Stimulated activated CD4-positive, alpha-beta T cell treated with anti-CD3 and anti-CD28 coated beads, Interleukin-2, amount 100 ng/mL, for 24 hours (primary cell): ENCODE measurements at regions not wholly inside any gene's neighbourhood (a gene's known extent, or its start where the extent isn't known, plus 50 kb on each side); places are given as distances from the start of the nearest gene placed in this dataset.

Source experiments
- DNase-seq, 2 donors: peaks; one replicate each; pipeline ENCODE4 v3.0.0-alpha.2; 2020

DNA sequence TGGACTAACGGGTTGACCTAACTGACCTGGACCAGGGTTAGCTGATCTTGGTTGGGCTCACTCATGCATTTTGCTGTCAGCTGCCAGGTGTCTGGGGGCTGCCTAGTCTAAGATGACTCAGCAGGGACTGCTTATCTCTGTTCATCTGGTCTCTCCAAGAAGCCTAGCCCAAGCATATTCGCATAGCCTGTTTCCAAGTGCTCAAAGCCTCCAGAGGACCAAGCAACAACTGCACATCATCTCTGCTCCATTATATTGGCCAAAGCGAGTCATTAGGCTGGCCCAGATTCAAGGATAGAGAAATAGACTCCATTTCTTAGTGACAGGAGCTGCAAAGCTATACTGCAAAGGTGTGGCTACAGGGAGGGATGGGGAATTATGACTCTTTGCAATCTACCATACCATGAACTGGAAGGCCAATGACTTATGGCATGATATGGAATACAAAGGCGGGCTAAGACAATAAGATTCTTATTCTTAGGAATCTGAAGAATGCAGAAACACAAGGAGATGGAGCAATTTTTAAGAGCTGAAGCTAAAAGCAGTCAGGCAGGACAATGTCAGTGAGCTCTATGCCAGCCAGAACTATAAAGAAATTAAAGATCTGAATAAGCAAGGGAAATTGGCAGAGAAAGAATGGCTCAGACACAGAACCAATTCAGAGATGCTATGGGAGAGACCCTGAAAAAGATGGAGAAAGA, 194.6 kb upstream of the FSCB start:
- DNase-seq: no peak

DNA sequence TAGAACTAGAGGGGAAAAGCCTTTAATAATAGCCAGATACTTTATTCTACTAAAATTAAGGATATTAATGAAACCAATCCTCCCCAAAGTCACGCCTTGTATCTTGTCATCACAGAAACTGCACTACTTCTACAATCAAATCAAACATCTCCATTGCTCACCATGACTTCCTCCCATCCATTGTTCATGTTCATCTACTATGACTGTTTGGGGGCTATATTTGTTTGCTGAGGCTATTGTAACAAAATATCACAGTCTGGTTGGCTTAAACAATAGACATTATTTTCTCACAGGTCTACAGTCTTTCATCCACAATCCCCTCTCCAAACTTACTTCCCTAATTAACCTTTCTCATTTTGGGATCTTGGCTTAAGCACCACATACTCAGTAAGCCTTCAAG, 193.6 kb upstream of the FSCB start:
- no peak for DNase-seq

DNA sequence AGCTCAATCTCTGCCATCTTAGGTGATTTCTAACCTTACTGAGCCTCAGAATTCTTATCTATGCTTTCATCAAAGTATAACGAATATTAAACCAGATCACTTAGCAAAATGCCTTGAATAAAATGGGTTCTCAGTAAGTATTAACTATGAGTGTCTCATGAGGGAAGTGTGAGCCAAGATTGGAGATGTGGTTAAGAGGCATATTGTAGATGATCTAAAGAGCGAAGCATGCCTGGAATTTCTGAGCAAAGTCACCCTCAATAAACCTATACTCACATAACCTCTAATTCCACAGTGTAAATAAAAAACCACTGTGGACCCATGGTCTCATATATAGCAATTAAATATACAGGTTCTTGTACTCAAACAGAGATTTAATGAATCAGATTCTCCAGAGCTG, 193.1 kb upstream of the FSCB start:
- no peak for DNase-seq

DNA sequence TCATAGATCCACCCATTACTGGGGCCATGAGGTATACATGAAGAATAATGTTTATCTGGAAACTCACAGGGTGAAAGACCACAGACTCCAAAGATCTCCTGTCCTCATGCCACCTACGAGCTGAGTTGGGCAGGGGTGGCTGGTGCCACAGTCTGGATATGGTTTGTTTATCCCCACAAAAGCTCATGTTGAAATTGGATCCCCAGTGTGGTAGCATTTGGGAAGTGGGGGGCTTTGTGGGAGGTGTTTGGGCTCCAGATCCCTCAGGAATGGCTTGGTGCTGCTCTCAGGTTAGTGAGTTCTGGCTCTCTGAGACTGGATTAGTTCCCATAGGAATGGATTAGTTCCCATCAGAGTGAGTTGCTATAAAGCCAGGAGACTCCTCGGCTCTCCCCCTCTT, 192.3 kb upstream of the FSCB start:
- no peak for DNase-seq

DNA sequence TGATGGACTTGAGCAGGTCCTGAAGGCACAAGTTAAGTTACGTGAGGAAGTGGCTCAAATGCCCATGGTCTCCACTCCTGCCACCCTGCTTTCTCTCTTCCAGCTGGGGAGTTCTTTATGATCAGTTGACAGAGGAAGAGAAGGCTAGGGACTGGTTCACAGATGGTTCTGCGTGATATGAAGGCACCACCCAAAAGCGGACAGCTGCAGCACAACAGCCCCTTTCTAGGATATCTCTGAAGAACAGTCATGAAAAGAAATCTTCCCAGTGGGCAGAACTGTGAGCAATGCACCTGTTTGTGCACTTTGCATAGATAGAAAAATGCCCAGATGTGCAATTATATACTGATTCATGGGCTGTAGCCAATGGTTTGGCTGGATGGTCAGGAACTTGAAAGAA, 162.4 kb upstream of the FSCB start:
- DNase-seq: no peak

DNA sequence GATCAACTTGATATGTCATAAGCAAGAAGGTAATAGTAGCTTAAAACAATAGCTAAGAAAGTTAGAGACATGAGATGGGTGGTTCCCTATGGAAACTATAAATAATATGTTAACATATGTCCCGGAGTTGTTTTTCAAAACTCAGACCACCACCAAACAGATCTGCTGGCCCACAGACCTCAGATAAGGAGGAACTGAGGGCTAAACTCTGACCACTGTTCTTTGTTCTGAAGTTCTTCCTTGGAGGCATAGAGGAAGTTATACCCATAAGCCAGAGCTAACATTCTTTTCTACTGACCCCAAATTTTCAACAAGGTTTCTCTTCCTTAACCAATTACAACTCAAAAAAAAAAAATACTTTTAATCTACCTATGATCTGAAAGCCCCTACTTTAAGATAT, 156.1 kb upstream of the FSCB start:
- DNase-seq: no peak

DNA sequence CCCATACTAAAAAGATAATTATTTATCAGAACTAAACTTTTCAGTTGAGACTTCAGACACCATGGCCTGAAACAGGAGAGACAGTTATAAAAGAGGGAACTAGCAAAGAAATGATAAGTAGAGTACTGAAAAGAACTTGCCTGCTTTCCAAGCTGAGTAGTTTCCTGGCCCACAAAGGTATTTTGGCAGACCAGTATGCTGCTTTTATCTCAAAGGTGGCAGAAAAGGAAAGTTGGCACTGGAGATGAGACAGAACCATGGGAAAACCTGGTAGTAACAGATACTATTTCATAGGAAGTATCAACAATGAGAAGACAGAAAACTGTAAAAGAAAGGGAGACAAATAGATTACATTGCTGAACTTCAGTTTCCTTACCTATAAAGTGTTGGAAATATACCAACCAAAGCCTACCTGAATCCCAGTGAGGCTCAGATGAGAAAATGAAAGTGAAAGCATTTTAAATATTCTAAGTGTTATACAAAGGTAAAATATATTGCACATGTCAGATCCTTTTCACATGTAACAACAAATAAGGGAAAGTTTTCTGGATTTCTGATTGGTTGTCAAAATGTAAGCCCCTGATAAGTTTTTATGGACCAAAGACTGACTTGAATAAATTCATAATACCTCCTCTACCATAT, 155.3 kb upstream of the FSCB start:
- DNase-seq: no peak

DNA sequence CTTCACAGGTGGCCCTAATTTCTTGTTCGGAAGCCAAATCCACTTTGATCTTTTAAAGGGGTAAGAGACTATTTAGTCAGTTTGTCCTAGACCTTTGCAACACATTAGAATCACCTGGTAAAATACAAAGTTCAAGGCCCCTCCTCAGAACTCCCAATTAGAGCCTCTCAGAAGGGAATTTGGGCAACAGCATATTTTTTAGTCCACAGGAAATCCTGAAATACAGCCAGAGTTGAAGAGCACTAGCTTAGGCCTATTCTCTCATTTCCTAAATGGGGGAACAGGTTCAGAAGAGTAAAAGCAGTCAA, 151.3 kb upstream of the FSCB start:
- no peak for DNase-seq

DNA sequence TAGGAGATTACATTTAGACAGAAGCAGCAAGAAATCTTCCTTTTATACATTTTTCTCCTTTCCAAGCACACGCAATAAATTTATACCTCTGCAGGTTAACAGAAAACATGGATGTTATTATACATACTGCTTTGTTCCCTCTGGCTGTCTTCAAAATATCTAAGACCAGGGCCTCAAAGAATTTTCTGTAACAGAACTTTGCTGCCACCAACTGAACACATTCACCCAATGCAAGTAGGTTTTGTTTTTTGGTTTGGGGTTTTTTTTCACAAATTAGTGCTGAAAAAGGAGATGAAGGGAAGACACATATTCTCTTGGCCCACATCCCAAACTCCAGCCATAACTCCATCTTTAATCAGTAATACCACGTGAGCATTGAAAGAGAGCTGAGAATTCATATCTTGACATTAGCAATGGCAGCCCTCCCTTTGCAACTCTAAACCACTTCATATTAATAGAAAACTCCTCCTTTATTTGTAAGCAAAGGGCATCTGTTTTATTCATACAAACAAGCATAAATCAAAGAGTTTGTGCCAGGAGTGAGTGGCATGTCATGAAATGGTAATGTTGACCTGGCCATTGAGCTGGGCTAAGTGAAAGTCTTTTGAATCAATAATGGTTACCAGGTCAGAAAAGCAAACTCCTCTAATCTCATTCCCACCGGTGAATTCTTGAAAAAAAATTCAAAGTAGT, 150.8 kb upstream of the FSCB start:
- DNase-seq: no peak

DNA sequence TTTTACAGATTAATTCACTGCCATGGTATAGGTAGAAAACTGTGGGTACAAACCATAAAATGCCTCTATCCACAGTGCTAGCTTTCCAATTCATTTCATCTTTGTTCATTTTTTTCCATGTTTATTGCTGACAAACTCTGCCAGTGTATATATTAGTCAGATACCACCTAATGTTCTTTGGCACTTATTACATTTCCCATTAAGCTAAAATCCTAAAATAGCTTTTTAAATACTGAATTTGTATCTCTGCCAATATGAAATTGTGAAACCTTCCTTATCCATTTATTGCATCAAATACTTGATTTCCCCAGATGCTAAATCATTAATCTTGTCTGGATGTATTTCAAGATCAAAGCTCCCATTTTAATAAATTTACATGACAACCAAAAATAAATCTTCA, 150.1 kb upstream of the FSCB start:
- no peak for DNase-seq

DNA sequence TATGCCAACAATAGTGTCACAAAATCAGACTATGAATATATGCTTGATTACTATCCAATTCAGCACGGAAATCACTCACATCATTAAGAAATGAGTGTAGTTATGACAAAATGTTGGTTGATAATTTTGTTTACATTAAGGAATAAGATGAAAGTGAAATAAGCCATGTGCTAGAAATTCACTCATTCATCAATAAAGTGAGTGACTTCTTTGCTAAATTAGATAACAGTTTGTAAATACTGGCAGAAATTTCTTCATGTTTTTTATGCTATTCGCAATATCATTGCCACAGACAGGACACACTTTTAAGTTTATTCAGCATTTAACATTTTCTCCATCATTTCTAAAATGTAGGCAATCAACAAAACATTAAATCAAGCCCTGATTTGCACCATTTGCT, 147.5 kb upstream of the FSCB start:
- no peak for DNase-seq

DNA sequence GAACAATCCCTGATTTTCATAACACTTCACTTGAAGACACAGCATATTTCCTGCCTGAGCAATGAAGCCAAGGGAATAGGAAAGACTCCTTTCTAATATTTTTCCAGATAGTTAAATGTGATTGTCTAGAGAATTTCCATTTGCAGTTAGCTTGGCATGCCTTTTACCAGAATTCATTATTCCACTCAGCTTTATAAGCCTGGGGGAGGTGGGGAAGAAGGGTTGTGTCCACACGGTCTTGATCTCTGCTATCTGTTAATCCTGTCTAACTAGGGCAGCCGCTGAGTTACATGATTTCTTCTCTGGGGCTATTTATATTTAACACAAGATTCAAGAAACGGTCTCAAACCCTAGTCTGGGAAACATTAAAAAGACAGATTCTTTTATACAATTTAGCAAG, 146.6 kb upstream of the FSCB start:
- DNase-seq: no peak

DNA sequence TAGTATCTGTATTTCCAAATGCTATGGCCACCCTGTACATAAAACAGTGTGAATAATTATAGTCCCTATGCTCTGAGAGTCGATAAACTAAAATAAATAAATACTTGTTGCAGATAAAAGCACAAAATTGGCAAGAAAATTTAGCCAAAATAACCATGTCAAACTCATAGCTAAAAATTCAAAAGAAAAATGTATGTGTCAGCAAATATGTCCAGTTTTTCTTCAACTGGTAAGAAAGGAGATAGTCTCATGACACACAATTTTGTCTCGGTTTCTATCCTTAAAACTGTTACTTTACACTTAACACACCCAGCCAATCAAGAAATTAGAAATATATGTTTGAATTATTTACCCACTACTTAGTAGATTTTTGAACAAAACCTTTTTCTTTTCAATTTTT, 145.6 kb upstream of the FSCB start:
- no peak for DNase-seq

DNA sequence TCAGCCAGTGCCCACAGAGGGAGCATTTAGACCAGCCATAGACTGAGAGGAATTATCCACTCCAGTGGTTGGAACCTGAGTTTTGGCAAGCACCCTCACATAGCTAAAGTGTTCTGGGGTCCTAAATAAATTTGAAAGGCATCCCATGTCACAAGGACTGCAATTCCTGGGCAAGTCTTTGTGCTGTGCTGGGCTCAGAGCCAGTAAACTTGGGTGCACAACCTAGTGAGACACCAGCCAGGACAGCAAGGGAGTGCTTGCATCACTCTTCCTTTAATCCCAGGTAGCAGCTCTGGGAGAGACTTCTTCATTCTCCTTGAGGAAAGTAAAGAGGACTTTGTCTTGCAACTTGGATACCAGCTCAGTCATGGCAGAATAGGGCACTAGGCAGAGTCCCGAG, 142.0 kb upstream of the FSCB start:
- DNase-seq: no peak

DNA sequence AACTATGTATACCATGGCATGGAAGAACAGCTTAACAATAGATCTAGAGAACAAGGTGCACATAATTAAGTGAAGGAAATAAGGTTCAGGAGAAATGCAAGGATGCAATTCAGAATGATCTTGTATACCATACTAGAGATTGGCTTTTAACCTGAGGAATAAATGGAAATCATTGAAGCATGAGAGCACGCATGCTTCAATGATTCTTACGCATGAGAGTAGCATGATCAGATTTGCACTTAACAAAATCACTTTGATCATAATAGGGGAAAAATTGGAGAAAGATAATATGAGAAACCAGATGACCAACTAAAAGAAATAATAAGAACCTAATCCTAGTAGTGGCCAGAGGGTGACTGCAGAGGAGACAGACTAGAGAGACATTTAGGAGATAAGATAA, 133.3 kb upstream of the FSCB start:
- no peak for DNase-seq

DNA sequence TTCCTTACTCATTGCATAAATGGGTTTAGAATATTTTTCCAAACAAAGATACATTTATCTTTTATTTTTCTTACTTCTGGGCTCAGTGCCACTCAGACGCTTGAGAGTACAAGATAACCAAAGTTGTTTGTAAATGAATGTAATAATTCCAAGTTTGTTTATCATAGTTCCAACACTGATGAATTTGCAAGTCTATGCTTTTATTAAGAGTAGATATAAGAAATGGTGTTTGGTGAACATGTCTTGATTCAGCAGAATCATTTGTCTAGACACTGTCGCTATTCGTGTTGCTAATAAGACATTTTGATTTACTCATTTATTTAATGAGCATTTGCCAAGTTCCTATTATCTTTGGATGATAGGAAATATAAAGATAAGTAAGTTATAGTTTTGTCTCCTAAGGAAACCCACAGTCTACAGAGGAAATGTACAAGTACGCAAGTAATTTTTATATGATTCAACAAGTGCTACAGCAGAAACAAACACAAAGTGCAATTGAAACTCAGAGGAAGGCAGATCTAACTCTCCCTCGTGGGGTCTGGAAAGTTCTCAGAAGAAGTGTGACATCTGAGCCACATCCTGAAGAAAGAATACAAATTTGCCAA, 132.8 kb upstream of the FSCB start:
- no peak for DNase-seq

DNA sequence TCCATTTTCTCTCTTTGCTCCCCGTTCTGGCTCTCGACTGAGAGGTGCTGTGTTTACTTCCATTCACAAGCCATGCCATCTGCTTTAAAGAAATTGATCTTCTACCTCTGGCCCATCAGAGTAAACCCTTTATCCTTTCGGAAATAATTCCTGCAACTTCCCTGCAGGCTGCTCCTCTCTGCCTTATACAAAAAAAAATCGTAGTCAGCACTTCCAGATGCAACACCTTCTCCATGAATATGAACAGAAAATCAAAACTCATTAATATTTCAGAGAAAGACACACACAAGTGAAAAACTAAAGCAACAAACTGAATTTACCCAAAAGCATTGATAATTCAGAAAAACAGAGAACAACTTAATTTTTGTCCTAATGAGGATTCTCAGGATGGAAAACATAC, 127.6 kb upstream of the FSCB start:
- DNase-seq: no peak

DNA sequence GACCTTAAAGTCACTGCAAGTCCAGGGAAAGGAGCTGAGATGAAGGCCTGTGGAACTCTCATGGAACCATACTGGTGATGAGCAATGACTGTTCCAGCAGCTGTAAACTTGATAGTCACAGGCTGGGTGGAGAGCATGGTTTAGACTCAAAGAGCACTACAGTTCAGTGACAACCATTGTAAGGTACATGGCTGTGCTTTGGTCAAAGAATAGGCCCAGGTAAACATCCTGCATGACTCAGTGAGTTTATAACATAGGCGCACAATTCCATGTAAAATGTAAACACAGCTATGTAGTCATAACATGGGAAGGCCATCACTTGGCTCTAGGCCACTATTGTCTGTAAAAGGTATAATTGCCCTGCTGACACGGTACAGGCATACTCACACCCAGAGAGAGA, 119.3 kb upstream of the FSCB start:
- DNase-seq: no peak

DNA sequence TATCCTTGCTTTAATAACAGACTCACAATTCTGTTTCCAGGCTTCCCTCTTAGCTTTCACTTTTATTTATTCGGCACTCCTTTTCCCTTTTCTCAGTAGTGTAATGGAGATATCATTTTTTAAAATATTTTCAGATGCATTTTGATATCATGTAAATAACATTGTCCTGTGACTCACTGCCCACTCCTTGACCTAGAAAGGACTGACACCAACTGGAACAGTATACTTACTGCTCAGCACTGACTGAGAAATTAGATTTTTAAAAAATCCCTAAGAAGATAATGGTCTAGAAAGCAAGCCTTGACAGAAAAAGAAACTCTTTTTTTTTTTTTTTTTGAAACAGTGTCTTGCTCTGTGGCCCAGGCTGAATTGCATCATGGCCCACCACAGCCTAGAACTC, 118.0 kb upstream of the FSCB start:
- DNase-seq: no peak

DNA sequence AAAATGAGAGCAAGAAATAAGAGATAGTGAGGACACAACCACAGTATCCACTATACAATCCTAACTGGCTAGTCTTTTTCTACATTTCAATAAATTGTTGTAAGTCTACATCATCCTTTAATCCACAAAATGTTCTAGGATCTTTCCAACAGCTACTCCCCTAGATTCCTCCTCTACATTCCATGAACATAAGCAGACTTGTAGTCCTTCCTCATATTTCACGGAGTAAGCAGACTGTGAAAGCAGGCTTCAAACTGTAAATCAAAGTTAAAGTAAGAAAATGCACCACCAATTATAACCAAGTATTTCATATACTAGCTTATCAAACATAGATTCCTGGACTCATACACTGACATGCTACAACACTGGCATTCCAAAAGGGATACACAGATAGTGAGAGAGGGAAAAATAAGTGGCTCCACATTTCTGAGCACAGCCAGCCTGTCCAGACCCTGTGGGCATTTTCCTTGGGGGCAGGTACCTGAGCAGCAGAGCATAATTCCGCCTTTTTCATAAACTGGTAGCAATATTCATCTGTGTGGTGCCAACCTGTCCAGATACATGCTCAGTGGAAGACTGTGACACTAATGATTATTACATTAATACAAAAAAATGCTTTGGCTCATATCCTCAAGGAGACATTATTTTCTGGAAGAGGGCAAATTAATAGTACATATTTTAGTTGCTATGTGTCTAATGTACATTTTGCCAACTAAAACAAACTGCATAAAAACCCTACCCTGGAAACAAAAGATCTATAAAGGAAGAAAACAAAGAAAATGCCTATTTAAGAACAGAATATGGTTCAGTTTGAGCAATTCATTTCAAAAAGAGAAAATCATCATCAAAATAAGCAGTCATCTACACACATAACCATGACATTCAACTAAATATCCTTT, 113.3 kb upstream of the FSCB start:
- DNase-seq: no peak

DNA sequence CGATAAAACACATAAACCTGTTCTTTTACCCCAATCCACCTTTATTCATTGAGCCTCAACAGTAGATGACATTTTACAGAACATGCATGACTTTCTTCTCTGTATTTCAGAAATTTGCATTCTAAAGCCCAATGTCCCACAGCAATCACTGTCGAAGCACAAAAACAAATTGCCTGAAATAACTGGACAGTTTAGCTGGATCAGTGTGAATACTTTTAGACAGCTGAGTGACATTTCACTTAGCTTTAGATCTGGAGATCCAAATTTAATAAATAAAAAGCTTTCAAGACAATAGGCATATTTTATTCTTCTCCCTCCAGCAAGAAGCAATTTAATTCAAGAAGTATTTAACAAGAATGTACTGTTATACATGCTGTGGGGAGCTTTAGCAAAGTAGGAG, 109.1 kb upstream of the FSCB start:
- DNase-seq: no peak

DNA sequence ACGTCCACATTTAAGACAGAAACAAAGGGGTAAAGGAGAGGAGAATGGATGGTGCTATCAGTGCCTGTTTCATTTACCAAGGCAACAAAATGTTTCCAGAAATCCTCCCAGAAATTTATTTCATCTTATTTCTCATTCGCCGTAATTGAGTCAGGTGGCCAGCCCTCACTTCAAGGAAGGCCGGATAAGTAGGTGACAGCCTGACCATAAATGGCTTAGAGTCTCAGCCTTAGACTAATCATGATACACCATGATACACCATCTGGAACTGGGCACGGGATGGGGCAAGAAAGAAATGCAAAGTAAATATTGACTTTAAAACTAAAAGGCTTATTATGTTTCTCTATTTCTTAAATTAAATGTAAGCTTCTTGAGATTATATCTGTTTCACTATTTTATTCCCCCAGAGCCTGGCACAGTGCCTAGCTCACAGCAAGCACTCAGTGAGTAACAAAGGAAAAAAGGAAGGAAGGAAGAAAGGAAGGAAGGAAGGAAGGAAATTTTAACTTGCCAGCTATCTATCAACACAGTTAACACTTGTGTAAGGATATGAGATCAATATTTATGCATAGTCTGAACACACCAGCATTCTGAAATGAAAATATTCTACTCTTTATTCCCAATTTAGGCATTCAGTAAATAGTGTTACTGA, 106.1 kb upstream of the FSCB start:
- DNase-seq: no peak

DNA sequence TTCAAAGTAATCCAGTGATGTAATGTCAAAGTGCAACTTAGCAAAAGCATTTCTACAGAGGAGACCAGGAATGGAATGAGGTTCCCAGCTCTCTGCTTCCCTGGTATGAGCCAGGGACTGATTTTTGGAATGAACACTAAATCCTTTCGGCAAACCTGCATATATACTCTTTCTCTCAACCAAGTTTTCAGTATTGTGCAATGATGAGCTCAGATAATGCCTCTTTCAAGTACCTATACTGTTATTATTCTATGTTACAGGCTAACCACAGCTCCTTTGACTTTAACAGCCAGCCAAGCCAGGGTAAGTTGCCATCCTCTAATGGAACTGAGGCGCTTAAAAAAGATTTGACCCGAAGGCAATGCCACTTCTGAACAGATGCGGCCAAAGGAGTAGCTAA, 104.9 kb upstream of the FSCB start:
- no peak for DNase-seq
